ENCODE measurements at regions not wholly inside any gene's neighbourhood (a gene's known extent, or its start where the extent isn't known, plus 50 kb on each side); places are given as distances from the start of the nearest gene placed in this dataset.

DNA sequence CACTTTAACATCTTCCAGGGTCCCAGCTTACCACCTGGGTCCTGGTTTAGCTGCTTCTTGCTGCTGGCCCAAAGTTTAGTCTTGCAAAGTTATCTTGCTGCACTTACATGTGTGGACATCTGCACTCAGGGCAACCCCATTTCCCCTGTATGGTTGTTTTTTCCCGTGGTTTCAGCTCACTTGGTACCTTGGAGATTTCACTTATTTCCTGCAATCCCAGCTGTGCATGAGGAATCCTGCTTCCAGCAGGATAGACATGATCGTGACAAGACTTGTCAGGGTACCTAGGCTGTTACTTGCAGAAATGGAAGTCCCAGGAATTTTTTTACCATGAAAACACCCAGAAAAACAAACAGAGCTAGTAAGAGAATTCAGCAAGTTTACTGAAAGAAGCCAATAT is 95.9 kb upstream of the LEP start:
- DNase-seq, result no peak

DNA sequence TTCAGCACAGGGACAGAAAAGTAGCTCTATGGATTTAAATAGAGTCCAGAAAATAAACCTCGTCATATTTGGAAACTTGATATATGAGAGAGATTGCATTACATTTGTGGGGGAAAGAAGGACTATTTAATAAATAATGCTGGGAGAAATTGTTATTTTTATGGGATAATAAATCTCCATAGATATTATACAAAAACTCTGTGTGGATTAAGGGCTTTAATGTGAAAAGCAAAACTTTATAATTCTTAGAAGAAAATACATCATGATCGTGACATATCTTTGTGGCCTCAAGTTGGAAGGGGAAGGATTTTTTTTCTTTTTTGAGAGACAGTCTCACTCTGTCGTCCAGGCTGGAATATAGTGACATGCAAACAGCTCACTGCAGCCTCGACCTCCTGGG is 95.0 kb upstream of the LEP start:
- no peak for DNase-seq

GRCh38 chr7:128148676-128149075 is 92.4 kb upstream of the LEP start:
- DNase-seq, result peak in 1 of 2 experiments; percentile 15

GRCh38 chr7:128150223-128150865 is 90.7 kb upstream of the LEP start:
- DNase-seq, result no peak

GRCh38 chr7:128151635-128152034 is 89.4 kb upstream of the LEP start:
- no peak for DNase-seq

- no peak for DNase-seq
Measured at GRCh38 chr7:128152721-128153120, 88.4 kb upstream of the LEP start.

DNA sequence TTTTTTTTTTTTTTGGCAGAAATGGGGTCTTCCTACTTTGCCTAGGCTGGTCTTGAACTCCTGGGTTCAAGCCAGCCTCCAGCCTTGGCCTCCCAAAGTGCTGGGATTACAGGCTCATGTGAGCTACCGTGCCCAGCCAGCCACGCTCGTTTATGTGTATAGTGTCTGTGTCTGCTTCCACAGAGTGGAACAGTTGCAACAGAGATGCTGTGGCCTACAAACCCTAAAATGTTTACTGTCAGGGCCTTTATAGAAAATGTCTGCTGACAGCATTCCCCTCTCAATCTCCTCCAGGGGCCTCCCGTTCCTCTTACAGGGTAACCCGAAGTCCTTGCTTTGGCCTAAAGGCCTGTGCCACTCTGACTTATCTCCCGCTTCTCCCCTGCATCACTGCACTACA is 87.6 kb upstream of the LEP start:
- DNase-seq, result no peak

GRCh38 chr7:128154504-128154903 is 86.6 kb upstream of the LEP start:
- DNase-seq, result no peak

DNA sequence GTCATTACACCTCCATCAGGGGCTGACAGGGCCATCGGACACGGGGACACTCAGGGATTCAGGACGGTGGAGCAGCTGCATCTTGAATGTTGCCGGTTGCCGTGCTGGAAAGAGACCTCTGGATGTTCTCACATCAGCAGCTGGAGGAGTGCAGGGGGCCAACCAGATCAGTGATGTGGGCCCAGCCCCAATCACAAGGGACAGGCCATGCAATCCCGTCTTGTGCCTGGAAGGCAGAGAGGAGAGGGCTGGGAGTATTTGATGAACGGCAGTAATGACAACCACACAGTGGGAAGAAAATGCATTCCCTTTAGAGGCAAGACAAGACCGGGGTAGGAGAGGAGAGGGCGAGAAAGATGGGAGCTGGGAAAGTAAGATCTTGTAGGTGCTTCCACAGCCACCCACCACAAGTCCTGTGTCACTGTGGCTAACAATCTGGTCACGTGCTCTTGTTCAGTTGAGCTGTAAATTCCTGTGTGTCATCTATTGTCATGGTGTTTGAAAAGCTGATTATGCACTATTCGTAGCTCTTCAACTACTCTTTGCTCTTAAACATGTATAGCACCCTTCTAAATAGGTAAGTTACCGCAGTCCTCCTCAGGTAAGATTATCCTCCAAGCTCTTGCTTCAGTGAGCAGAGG is 85.9 kb upstream of the LEP start:
- no peak for DNase-seq

DNA sequence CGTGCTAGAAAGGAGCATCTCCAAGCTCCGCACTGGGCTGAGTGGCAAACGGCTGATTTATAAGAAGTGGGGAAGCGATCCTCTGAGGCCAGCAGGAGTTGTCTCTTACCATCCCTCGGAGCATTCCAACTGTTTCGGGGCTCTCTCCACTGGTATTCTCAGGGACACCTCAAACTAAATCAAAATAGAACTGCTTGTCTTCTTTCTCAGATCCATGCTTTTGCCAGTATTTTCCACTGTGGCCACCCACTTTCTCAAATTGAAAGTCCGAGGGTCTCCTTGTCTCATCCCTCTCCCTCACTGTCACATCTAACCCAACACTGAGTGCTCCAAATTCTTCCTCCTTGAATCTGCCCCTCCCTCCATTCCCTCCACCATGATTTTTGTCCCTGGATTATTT is 83.2 kb upstream of the LEP start:
- DNase-seq, result no peak

DNA sequence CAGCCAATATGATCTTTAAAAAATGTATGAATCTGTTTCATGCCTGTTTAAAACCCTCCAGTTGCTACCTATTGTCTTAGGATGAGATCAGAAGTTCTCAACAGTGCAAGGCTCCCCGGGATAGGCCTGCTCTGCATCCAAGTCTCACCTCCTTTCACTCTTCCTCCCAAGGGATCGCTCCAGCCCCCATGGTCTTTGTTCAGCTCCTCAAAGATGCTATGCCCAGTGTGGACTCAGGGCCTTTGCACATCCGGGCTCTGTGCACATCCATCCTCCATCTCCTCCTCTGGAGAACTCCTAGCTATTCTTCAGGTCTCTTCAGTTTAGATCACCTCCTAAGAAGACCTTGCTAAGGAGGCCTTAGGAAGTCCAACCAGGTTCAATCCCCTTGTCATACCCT is 82.7 kb upstream of the LEP start:
- DNase-seq, result no peak

GRCh38 chr7:128160296-128160695 is 80.8 kb upstream of the LEP start:
- DNase-seq, result no peak

- DNase-seq, result no peak
Measured at GRCh38 chr7:128161466-128162125, 79.5 kb upstream of the LEP start.

DNA sequence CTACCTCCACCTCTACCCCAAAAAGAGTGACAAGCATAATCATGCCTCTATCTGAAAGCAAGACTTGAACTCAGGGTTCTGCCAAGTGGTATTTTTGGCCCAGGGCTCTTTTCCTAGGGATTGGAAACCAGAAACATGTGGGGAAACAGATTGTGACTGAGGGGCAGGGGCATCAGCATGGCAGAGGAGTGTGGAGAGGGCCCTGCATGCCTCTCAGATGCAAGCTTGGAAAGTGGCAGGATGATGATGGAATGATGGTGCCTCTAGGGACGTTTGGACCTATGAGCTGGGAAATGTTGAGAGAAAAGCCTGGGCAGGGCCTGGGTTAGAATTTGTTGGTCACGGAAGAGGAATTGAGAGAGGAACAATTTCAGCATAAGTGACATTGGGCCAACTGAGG is 78.4 kb upstream of the LEP start:
- DNase-seq, result no peak

GRCh38 chr7:128163473-128163872 is 77.6 kb upstream of the LEP start:
- no peak for DNase-seq

DNA sequence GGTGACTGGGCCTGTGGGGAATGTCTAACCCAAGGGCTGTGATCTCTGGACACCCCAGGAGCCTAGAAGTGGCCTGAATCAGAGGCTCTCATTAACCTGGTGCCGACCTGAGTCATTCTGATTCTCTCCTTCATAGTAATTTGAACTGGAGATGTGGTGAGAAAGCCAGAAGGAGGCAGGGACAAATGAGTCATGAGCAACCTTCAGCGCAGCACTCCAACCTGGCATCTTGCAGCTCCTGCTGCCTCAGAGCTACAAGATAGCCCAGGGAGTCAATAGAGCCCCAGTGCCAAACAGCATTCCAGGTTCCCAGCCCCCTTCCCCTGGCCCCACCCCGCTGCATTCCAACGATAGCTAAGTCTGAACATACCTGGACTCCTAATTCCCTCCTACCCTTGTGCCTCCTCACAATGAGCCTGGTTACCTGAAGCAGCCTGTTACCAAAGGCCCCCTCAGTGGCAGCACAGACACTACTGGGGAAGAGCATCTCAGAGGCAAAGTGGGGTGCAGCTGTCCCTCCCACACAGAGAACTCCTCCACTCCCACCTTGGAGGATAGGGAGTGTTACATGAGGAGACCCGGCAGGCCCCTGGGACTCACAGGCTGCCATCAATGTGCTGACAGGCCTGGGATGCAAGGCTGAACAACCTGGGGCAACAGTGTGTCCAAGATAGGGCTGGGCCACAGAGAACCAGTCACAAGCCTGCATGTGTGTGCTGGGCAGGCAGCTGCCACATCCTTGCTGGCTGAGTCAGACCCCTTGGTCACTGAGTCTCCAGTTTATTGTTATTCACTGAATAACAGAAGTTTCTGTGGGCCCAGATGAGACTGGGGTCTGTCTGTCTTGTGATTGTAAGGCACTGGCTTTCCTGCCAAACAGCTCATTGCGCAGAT is 76.8 kb upstream of the LEP start:
- DNase-seq, result no peak

- no peak for DNase-seq
Measured at GRCh38 chr7:128164955-128165670, 76.0 kb upstream of the LEP start.

GRCh38 chr7:128165927-128166420 is 75.1 kb upstream of the LEP start:
- no peak for DNase-seq

GRCh38 chr7:128166603-128167041 is 74.5 kb upstream of the LEP start:
- DNase-seq, result peak in 1 of 2 experiments; percentile 16

DNA sequence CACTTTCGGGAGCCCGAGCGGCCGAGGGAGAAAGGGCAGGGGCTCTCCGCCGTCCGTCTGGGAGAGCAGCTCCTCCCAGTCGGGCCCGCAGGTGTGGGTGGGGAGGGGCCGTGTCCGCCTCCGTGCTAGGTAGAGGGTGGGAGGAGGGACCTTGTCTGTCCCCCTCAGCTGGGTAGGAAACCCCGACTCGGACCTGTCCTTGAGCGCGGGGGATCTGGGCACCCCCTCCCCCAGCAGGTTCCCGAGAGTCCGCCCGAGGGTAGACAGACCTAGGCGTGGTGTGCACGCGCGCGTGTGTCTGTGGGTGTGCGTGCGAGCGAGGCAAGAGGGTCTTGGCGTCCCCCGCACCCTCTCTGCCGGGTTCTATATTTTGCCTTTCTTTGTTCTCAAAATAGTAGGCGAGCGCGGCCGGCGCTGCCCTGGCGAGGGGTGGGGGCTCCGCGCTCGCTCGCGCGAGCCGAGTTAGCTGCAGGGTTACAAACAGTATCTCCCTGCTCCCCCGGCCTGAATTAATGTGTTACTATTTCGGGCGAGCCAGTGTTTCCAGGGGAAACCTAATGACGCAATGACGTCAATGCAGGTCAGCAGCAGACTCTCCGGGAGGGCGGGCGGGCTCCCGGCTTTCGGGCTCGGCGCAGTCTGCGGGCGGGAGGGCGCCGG is 73.9 kb upstream of the LEP start:
- peak; percentile 53 to 72 for DNase-seq

DNA sequence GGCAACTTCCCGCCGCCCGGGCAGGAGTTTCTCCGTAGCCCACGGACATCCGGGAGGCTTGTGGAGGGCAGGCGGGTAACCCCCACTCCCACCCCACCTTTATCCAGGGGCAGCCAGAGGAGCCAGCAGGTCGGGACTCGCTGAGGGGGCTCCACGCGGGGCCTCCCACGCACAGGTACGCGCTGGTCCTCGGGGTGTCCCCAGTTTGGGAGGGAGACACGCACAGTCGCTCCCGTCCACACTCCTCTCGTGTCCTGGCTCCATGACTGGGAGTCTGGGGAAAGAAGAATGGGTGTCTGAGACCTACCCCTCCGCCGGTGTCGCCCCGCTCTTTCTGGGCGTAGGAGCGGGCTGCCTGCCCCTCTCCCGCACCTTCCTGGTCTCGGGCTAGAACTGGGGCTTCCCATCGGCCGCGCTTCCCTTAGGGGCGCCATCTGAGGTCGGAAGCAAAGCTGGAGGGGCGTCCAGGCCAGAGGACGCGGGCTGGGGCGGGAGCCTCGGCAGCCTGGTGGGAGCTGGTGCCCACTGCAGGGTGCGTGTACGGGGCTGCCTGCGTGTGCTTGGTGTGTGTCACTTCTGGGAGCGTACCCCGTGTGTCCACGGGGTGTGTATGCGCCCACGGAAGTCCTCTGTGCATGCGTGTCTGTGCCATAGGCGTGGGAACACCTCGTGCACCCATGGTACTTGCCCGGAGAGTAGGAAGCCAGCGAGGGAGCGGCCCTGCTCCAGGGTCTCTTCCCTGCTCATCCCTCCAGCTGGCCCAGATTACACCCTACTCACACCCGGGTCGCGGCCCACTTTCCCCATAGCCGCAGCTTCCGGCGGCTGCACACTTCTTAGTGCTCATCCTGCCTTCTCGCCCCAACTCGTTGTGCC is 73.0 kb upstream of the LEP start:
- DNase-seq, result no peak
